K562 (cell line): ENCODE measurements at regions not wholly inside any gene's neighbourhood (a gene's known extent, or its start where the extent isn't known, plus 50 kb on each side); places are given as distances from the start of the nearest gene placed in this dataset.

Experiments used
- ATAC-seq: fragments of 200-7000 bp; cut with Tn5 transposase; 3 replicates; pipeline ENCODE4 v1.9.1; 2020; ENCODE audit warnings: moderate library complexity
- BruUV-seq: library from RNA; stranded (reverse); fragments of 400-500 nt; replicated peaks from 2 replicates; lab custom pipeline; 2021; lab: Mats Ljungman, UMichigan
- CTCF ChIA-PET: fragments of 300-600 bp; formaldehyde crosslinking; extraction: SDS; loops from one replicate; lab custom pipeline; 2021; ENCODE audit warnings: low intra/inter-chr PET ratio; lab: Yijun Ruan, JAX
- POLR2A ChIA-PET: fragments of 300-600, 350-650 bp; sonication (Branson Sonifier 250); formaldehyde crosslinking; extraction: SDS; loops from one replicate; lab custom pipeline; 2021; ENCODE audit warnings: antibody characterized with exemption, inconsistent platforms; lab: Yijun Ruan, JAX
- DNase-seq, 4 experiments: peaks; one replicate each; pipeline versions ENCODE4 v3.0.0 to v3.0.0-alpha.2; 2011 to 2018; ENCODE audit warnings: low spot score in 3 of 4, mixed read lengths in 3 of 4; ENCODE audit errors: extremely low read depth in 1 of 4
- FAIRE-seq: peaks from 2 replicates; lab custom pipeline; 2011; peaks lifted over from hg19 to GRCh38; lab: Jason Lieb, UNC
- H2AFZ ChIP-seq: 2 replicates; pipeline ENCODE4 v1.6.0; 2011; ENCODE audit warnings: low read depth, low read length, control low read depth, inconsistent platforms
- H3K27ac ChIP-seq: fragments of 200-600 bp; 3 replicates; pipeline ENCODE4 v1.8.0; 2011; ENCODE audit warnings: low read depth, mild to moderate bottlenecking, control low read depth, inconsistent platforms, low read length, moderate library complexity, mixed read lengths; ENCODE audit errors: extremely low read depth
- H3K27me3 ChIP-seq, 2 experiments: fragments of 300-600 bp in 1 of 2; 2 replicates in 1 of 2; 3 replicates in 1 of 2; pipeline versions ENCODE4 v1.6.0 to v1.8.0; 2011; ENCODE audit warnings: inconsistent platforms in 2 of 2, low read length in 2 of 2, mild to moderate bottlenecking in 1 of 2, mixed read lengths in 1 of 2, moderate library complexity in 1 of 2; ENCODE audit not compliant: control insufficient read depth in 2 of 2, insufficient read depth in 2 of 2
- H3K36me3 ChIP-seq: fragments of 300-600 bp; 3 replicates; pipeline ENCODE4 v1.8.0; 2011; ENCODE audit warnings: mild to moderate bottlenecking, low read length, inconsistent platforms; ENCODE audit not compliant: control insufficient read depth, insufficient read depth
- H3K4me1 ChIP-seq, 2 experiments: fragments of 200-600 bp in 1 of 2; replicated peaks in 1 of 2; 2 replicates in 1 of 2; 3 replicates in 1 of 2; pipeline versions ENCODE4 v1.5.1 to v1.8.0; 2011; ENCODE audit warnings: inconsistent platforms in 2 of 2, low read length in 2 of 2, mild to moderate bottlenecking in 1 of 2, mixed read lengths in 1 of 2, moderate library complexity in 1 of 2; ENCODE audit not compliant: control insufficient read depth in 2 of 2, insufficient read depth in 2 of 2
- H3K4me2 ChIP-seq: 2 replicates; pipeline ENCODE4 v1.6.1; 2011; ENCODE audit warnings: low read length, control low read depth, inconsistent platforms, mixed read lengths; ENCODE audit not compliant: insufficient read depth
- H3K4me3 ChIP-seq: fragments of 200-600 bp; sonication (generic), shearing (Covaris generic); 2 replicates; pipeline ENCODE4 v1.5.1; 2016; ENCODE audit warnings: control low read depth, inconsistent platforms
- H3K79me2 ChIP-seq: fragments of 200-600 bp; 3 replicates; pipeline ENCODE4 v1.8.0; 2011; ENCODE audit warnings: low read length, inconsistent platforms; ENCODE audit not compliant: control insufficient read depth, insufficient read depth
- H3K9ac ChIP-seq, 2 experiments: 2 replicates each; pipeline versions ENCODE4 v1.6.0 to v1.6.1; 2011; ENCODE audit warnings: low read depth in 2 of 2, low read length in 2 of 2, control low read depth in 1 of 2, inconsistent platforms in 1 of 2, mild to moderate bottlenecking in 1 of 2, mixed read lengths in 1 of 2; ENCODE audit not compliant: insufficient read depth in 1 of 2
- H3K9me1 ChIP-seq: one replicate; pipeline ENCODE4 v1.6.0; 2011; ENCODE audit warnings: inconsistent platforms, mild to moderate bottlenecking, low read length, moderate library complexity; ENCODE audit not compliant: control insufficient read depth, insufficient read depth
- H3K9me3 ChIP-seq: replicated peaks from 2 replicates; pipeline ENCODE4 v1.5.1; 2011; ENCODE audit warnings: low read depth, low read length, inconsistent platforms; ENCODE audit not compliant: control insufficient read depth, insufficient read depth
- H4K20me1 ChIP-seq: replicated peaks from 2 replicates; pipeline ENCODE4 v1.6.1; 2011; ENCODE audit warnings: low read length, inconsistent platforms, mixed read lengths; ENCODE audit not compliant: control insufficient read depth, insufficient read depth
- HDAC3 ChIP-seq: fragments of 450-650 bp; IDR thresholded peaks from 2 replicates; pipeline ENCODE4 v1.6.1; 2018; ENCODE audit warnings: borderline replicate concordance, mild to moderate bottlenecking, moderate library complexity; ENCODE audit not compliant: partially characterized antibody
- SPI1 ChIP-seq: IDR thresholded peaks from 2 replicates; pipeline ENCODE4 v1.6.1; 2011; ENCODE audit warnings: low read depth, low read length, control low read depth, borderline replicate concordance
- WGBS: fragments of 100-300 bp; shearing (Covaris generic); methylation state at CpG from one replicate; pipeline ENCODE4 v1.1.6; 2016; ENCODE audit warnings: low coverage, mixed read lengths; ENCODE audit not compliant: insufficient coverage; ENCODE audit errors: missing lambda C conversion rate; 5-methylcytosine and 5-hydroxymethylcytosine counted together
- in situ Hi-C: fragments of 300-500 bp; cut with MboI; formaldehyde crosslinking; loops from 4 replicates; pipeline ENCODE4 v1.15.0; 2018; ENCODE audit warnings: inconsistent platforms, mixed read lengths
- intact Hi-C: fragments of 100-400 bp; cut with micrococcal nuclease; formaldehyde crosslinking; loops from 2 replicates; pipeline ENCODE4 v1.14.2; 2022
- TF ChIP-seq, protein P1 (sequence below): sonication (generic); formaldehyde crosslinking; IDR thresholded peaks from 2 replicates; pipeline ENCODE4 v1.5.0; 2020; ENCODE audit warnings: missing genetic modification reagents
- TF ChIP-seq, protein P2 (sequence below): sonication (generic); formaldehyde crosslinking; IDR thresholded peaks from 2 replicates; pipeline ENCODE4 v1.8.1; 2023; ENCODE audit warnings: mild to moderate bottlenecking, missing genetic modification reagents
- TF ChIP-seq, protein P3 (sequence below), 3 experiments: IDR thresholded peaks in 2 of 3; conservative IDR thresholded peaks in 1 of 3; 2 replicates each; pipeline ENCODE4 v1.5.1; 2011 to 2012; ENCODE audit warnings: low read length in 3 of 3, mild to moderate bottlenecking in 3 of 3, control low read depth in 2 of 3, improper control_type of control experiment in 1 of 3, inconsistent platforms in 1 of 3, low read depth in 1 of 3, mixed read lengths in 1 of 3, moderate library complexity in 1 of 3; ENCODE audit not compliant: insufficient read depth in 2 of 3

DNA sequence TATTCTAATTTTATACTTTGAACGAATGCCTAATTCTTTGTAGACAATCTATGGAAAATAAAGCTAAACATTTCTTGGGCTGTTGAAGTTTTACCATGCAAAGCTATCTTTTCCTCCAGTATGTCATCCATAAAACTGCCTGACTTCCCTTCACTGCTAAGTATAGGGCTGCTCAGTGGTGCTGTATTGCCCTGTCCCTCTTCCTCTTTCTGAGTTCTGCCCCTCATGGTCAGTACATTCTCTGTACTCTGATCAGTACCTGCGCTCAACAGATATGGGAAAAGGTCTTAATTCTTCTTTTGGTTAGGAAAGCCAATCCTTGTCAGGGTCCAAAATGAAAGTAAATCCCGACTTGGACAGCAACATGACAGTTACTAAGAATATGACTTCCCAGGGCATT is 321.9 kb downstream of the RAD51AP2 start:
- CTCF ChIA-PET: no interaction called here
- TF ChIP-seq SPI1 (peak; percentile 69; the same call in 1 of the 2 replicates), HDAC3 (no peak)
- TF ChIP-seq, protein P1, sequence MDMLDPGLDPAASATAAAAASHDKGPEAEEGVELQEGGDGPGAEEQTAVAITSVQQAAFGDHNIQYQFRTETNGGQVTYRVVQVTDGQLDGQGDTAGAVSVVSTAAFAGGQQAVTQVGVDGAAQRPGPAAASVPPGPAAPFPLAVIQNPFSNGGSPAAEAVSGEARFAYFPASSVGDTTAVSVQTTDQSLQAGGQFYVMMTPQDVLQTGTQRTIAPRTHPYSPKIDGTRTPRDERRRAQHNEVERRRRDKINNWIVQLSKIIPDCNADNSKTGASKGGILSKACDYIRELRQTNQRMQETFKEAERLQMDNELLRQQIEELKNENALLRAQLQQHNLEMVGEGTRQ (CRISPR knock-in tag): no peak
- TF ChIP-seq, protein P2, sequence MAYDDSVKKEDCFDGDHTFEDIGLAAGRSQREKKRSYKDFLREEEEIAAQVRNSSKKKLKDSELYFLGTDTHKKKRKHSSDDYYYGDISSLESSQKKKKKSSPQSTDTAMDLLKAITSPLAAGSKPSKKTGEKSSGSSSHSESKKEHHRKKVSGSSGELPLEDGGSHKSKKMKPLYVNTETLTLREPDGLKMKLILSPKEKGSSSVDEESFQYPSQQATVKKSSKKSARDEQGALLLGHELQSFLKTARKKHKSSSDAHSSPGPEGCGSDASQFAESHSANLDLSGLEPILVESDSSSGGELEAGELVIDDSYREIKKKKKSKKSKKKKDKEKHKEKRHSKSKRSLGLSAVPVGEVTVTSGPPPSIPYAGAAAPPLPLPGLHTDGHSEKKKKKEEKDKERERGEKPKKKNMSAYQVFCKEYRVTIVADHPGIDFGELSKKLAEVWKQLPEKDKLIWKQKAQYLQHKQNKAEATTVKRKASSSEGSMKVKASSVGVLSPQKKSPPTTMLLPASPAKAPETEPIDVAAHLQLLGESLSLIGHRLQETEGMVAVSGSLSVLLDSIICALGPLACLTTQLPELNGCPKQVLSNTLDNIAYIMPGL: no peak
- TF ChIP-seq, protein P3, sequence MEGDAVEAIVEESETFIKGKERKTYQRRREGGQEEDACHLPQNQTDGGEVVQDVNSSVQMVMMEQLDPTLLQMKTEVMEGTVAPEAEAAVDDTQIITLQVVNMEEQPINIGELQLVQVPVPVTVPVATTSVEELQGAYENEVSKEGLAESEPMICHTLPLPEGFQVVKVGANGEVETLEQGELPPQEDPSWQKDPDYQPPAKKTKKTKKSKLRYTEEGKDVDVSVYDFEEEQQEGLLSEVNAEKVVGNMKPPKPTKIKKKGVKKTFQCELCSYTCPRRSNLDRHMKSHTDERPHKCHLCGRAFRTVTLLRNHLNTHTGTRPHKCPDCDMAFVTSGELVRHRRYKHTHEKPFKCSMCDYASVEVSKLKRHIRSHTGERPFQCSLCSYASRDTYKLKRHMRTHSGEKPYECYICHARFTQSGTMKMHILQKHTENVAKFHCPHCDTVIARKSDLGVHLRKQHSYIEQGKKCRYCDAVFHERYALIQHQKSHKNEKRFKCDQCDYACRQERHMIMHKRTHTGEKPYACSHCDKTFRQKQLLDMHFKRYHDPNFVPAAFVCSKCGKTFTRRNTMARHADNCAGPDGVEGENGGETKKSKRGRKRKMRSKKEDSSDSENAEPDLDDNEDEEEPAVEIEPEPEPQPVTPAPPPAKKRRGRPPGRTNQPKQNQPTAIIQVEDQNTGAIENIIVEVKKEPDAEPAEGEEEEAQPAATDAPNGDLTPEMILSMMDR (IDR thresholded peaks at IDR 0.05 in 2 of 3, conservative IDR thresholded peaks at IDR 0.05 in 1 of 3; ENCODE audit: insufficient read depth in 2 of 3, low read depth in 1 of 3, low read length in 3 of 3): no peak
- no peaks in the 10 kb centered on the region; the same call in 1 of the 2 replicates for H4K20me1 ChIP-seq
- POLR2A ChIA-PET: no interaction called here
- H3K4me3 ChIP-seq: no peak overlapping the region
- peaks cover 0 to 7% of the 10 kb centered on the region in 2 experiments; a peak in 3 of 5 replicates for H3K4me1 ChIP-seq
- BruUV-seq: no TSS peak
- no peak overlapping the region for H2AFZ ChIP-seq
- 0 out of 3 replicates have a peak, but pooled peaks have one; percentile 38 for ATAC-seq
- no peak overlapping the region for H3K9ac ChIP-seq
- no peaks in the 10 kb centered on the region for H3K9me1 ChIP-seq
- FAIRE-seq: no peak
- 0% methylated on average over 3 of the region's 3 CpGs for WGBS
- in situ Hi-C loops: no loop called here
- H3K9me3 ChIP-seq: no peaks in the 10 kb centered on the region
- peaks cover 3 to 7% of the 10 kb centered on the region in 2 experiments; a peak in 2 of 5 replicates for H3K27me3 ChIP-seq
- H3K4me2 ChIP-seq: no peak overlapping the region
- no peak for DNase-seq
- H3K36me3 ChIP-seq: no peaks in the 10 kb centered on the region
- H3K27ac ChIP-seq: no peak overlapping the region
- H3K79me2 ChIP-seq: no peaks in the 10 kb centered on the region
- intact Hi-C loops: no loop called here
